ENCODE measurements at regions not wholly inside any gene's neighbourhood (a gene's known extent, or its start where the extent isn't known, plus 50 kb on each side); places are given as distances from the start of the nearest gene placed in this dataset.
A peak's percentile ranks its signal among the peaks of the same experiment; 100 is the strongest.

- no peak for DNase-seq
Measured at GRCh38 chr4:126718136-126718535, 914.6 kb upstream of the INTU start.

- no peak for DNase-seq
Measured at GRCh38 chr4:126719852-126720251, 912.9 kb upstream of the INTU start.

GRCh38 chr4:126725906-126726305, 906.9 kb upstream of the INTU start:
- no peak for DNase-seq

- DNase-seq: peak; percentile 34
Measured at GRCh38 chr4:126727461-126727860, 905.3 kb upstream of the INTU start.

GRCh38 chr4:126731062-126731461, 901.7 kb upstream of the INTU start:
- no peak for DNase-seq

GRCh38 chr4:126733301-126733700, 899.5 kb upstream of the INTU start:
- DNase-seq: no peak

GRCh38 chr4:126734465-126734864, 898.3 kb upstream of the INTU start:
- DNase-seq: no peak

GRCh38 chr4:126735294-126736132, 897.2 kb upstream of the INTU start:
- no peak for DNase-seq

GRCh38 chr4:126736133-126736518, 896.6 kb upstream of the INTU start:
- no peak for DNase-seq

GRCh38 chr4:126737899-126738526, 894.7 kb upstream of the INTU start:
- no peak for DNase-seq

GRCh38 chr4:126738527-126738923, 894.2 kb upstream of the INTU start:
- DNase-seq: no peak

GRCh38 chr4:126738926-126739325, 893.8 kb upstream of the INTU start:
- DNase-seq: peak; percentile 55

- no peak for DNase-seq
Measured at GRCh38 chr4:126740687-126741086, 892.1 kb upstream of the INTU start.

- no peak for DNase-seq
Measured at GRCh38 chr4:126742048-126742447, 890.7 kb upstream of the INTU start.

- no peak for DNase-seq
Measured at GRCh38 chr4:126742885-126743284, 889.9 kb upstream of the INTU start.

- peak; percentile 51 for DNase-seq
Measured at GRCh38 chr4:126748736-126749135, 884.0 kb upstream of the INTU start.

GRCh38 chr4:126750723-126751122, 882.0 kb upstream of the INTU start:
- no peak for DNase-seq

GRCh38 chr4:126752126-126752525, 880.6 kb upstream of the INTU start:
- DNase-seq: no peak

- no peak for DNase-seq
Measured at GRCh38 chr4:126752702-126753101, 880.1 kb upstream of the INTU start.

- no peak for DNase-seq
Measured at GRCh38 chr4:126753592-126753991, 879.2 kb upstream of the INTU start.

- DNase-seq: no peak
Measured at GRCh38 chr4:126755506-126755905, 877.3 kb upstream of the INTU start.

GRCh38 chr4:126756050-126756829, 876.5 kb upstream of the INTU start:
- DNase-seq: no peak

GRCh38 chr4:126757219-126757618, 875.5 kb upstream of the INTU start:
- DNase-seq: no peak

GRCh38 chr4:126758493-126758892, 874.3 kb upstream of the INTU start:
- DNase-seq: no peak
